ENCODE measurements at regions not wholly inside any gene's neighbourhood (a gene's known extent, or its start where the extent isn't known, plus 50 kb on each side); places are given as distances from the start of the nearest gene placed in this dataset.

DNA sequence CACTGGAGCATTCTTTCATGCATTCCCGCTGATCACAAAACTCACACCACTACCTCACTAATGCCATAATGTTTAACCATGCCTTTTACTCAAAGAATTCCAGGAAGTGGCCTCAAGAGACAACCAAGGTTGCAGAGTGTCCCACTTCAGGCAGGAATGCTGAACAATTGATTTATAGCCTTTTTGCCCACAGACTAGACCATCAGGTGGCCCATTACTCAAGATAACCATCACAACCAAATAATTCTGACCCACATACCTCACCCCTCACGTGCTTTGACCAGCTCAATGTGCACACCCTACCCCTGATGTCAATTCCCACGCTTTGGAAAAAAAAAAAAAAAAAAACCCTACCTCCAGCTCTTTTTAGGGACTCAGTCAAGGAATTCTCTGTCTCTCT is 220.6 kb upstream of the UFL1 start:
- no peak for DNase-seq
- Mint-ChIP-seq H3K36me3 (ENCODE audit: unreplicated experiment) (no peaks in the 10 kb centered on the region), H3K4me3 (ENCODE audit: unreplicated experiment) (no peak overlapping the region), H3K27me3 (ENCODE audit: unreplicated experiment) (no peaks in the 10 kb centered on the region), H3K9me3 (ENCODE audit: unreplicated experiment) (peaks cover 1% of the 10 kb centered on the region), H3K4me1 (ENCODE audit: low read depth, unreplicated experiment) (peaks cover 3% of the 10 kb centered on the region), H3K27ac (ENCODE audit: unreplicated experiment) (no peak overlapping the region)
- TF ChIP-seq, protein P1, sequence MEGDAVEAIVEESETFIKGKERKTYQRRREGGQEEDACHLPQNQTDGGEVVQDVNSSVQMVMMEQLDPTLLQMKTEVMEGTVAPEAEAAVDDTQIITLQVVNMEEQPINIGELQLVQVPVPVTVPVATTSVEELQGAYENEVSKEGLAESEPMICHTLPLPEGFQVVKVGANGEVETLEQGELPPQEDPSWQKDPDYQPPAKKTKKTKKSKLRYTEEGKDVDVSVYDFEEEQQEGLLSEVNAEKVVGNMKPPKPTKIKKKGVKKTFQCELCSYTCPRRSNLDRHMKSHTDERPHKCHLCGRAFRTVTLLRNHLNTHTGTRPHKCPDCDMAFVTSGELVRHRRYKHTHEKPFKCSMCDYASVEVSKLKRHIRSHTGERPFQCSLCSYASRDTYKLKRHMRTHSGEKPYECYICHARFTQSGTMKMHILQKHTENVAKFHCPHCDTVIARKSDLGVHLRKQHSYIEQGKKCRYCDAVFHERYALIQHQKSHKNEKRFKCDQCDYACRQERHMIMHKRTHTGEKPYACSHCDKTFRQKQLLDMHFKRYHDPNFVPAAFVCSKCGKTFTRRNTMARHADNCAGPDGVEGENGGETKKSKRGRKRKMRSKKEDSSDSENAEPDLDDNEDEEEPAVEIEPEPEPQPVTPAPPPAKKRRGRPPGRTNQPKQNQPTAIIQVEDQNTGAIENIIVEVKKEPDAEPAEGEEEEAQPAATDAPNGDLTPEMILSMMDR (IDR thresholded peaks at IDR 0.05; ENCODE audit: partially characterized antibody, unreplicated experiment): no peak

DNA sequence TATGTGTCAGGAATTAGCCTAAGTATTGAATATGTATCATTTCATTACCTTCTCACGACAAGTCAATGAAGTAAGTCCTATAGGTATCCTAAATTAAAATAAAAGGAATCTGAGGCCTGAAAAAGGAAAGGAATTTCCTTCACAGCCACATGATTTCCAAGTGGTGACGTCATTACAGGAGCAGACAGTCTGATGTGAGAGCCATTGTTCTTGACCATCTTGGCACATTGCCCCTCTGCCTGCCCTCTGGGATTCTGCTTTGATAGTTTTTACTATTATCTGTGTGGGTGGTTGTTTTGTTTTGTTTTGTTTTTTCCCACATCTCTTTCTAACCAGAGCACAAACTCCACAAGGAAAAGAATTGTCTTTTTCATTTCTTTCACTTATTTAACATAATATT is 219.8 kb upstream of the UFL1 start:
- no peak for DNase-seq
- H3K9me3 Mint-ChIP-seq (ENCODE audit: unreplicated experiment): peaks cover 1% of the 10 kb centered on the region
- TF ChIP-seq, protein P1 (IDR thresholded peaks at IDR 0.05; ENCODE audit: partially characterized antibody, unreplicated experiment): no peak
- no peak overlapping the region for H3K27ac Mint-ChIP-seq (ENCODE audit: unreplicated experiment)
- peaks cover 3% of the 10 kb centered on the region for H3K4me1 Mint-ChIP-seq (ENCODE audit: low read depth, unreplicated experiment)
- no peaks in the 10 kb centered on the region for H3K27me3 Mint-ChIP-seq (ENCODE audit: unreplicated experiment)
- H3K36me3 Mint-ChIP-seq (ENCODE audit: unreplicated experiment): no peaks in the 10 kb centered on the region
- no peak overlapping the region for H3K4me3 Mint-ChIP-seq (ENCODE audit: unreplicated experiment)

DNA sequence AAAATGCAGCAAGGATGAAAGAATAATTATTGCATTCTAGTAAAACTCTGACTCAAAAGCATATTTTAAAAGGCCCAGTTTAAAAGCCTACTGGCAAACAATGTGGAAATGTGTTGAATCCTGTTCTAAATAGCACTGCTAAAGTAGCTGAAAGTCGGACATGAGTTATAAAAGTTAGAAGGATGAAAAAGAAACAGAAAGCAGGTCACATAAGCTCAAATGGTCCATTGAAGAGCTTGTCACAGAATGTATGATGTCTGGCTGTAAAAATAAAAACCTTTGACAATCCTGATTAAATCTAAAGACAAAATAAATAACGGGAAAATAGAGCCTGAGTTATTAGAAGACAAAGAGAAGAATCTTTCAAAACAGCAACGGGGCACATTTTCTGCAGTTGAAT is 218.6 kb upstream of the UFL1 start:
- H3K9me3 Mint-ChIP-seq (ENCODE audit: unreplicated experiment): peaks cover 1% of the 10 kb centered on the region
- H3K36me3 Mint-ChIP-seq (ENCODE audit: unreplicated experiment): no peaks in the 10 kb centered on the region
- H3K27ac Mint-ChIP-seq (ENCODE audit: unreplicated experiment): no peak overlapping the region
- TF ChIP-seq, protein P1 (IDR thresholded peaks at IDR 0.05; ENCODE audit: partially characterized antibody, unreplicated experiment): no peak
- no peaks in the 10 kb centered on the region for H3K27me3 Mint-ChIP-seq (ENCODE audit: unreplicated experiment)
- H3K4me3 Mint-ChIP-seq (ENCODE audit: unreplicated experiment): no peak overlapping the region
- no peak for DNase-seq
- peaks cover 3% of the 10 kb centered on the region for H3K4me1 Mint-ChIP-seq (ENCODE audit: low read depth, unreplicated experiment)

DNA sequence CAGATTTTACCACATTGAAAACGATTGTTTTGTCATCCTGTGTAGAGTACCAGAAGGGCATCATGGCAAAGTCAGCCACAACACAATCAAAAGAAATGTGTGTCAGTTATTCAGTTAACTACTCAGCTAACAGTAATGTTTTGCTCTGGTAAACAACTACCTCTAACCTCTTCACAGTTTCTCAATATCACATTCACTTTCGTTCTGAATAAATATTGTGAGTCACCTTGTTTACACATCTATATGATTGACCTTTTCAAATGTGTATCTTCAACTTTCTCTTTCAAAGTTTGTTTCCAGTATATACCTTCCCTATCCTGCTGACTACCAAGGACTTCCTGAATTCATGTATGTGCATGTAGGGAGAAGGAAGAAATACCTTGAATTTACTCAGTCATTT is 216.6 kb upstream of the UFL1 start:
- Mint-ChIP-seq H3K9me3 (ENCODE audit: unreplicated experiment) (peaks cover 1% of the 10 kb centered on the region), H3K27me3 (ENCODE audit: unreplicated experiment) (no peaks in the 10 kb centered on the region)

DNA sequence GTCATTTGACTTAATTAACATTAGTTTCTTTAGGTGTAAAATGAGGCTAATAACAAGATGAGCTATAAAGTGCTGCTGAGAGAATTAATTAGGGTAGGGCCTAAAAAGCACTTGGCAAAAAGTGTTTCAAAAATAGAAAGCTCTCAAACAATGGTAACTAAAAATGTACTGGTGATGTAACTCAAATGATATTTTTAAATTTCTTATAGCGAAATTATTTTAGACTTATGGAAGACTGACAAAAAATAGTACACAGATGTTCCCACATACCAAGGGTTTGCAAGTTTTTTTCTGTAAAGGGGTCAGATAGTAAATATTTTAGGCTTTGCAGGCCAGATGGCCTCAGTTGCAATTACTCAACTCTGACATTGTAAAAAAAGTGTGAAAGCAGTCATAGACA is 190.7 kb upstream of the UFL1 start:
- Mint-ChIP-seq H3K9me3 (ENCODE audit: unreplicated experiment) (peaks cover 4% of the 10 kb centered on the region), H3K27ac (ENCODE audit: unreplicated experiment) (no peak overlapping the region), H3K4me1 (ENCODE audit: low read depth, unreplicated experiment) (no peaks in the 10 kb centered on the region), H3K4me3 (ENCODE audit: unreplicated experiment) (no peak overlapping the region), H3K27me3 (ENCODE audit: unreplicated experiment) (no peaks in the 10 kb centered on the region), H3K36me3 (ENCODE audit: unreplicated experiment) (peaks cover 7% of the 10 kb centered on the region)
- DNase-seq: no peak
- TF ChIP-seq, protein P1 (IDR thresholded peaks at IDR 0.05; ENCODE audit: partially characterized antibody, unreplicated experiment): no peak

More for the DNA sequence above, 216.6 kb upstream of the UFL1 start:
- H3K4me3 Mint-ChIP-seq (ENCODE audit: unreplicated experiment): no peak overlapping the region
- H3K36me3 Mint-ChIP-seq (ENCODE audit: unreplicated experiment): peaks cover 4% of the 10 kb centered on the region
- H3K4me1 Mint-ChIP-seq (ENCODE audit: low read depth, unreplicated experiment): no peaks in the 10 kb centered on the region
- TF ChIP-seq, protein P1 (IDR thresholded peaks at IDR 0.05; ENCODE audit: partially characterized antibody, unreplicated experiment): no peak
- H3K27ac Mint-ChIP-seq (ENCODE audit: unreplicated experiment): no peak overlapping the region
- DNase-seq: no peak
